Glutamatergic neuron (in vitro differentiated cells): ENCODE measurements at regions not wholly inside any gene's neighbourhood (a gene's known extent, or its start where the extent isn't known, plus 50 kb on each side); places are given as distances from the start of the nearest gene placed in this dataset.

Experiments used
- DNase-seq: peaks from one replicate; pipeline ENCODE4 v3.0.0; 2022
- H3K27ac Mint-ChIP-seq: one replicate; pipeline ENCODE4 v1.8.0; 2020; ENCODE audit warnings: mild to moderate bottlenecking, mixed read lengths, inconsistent platforms; ENCODE audit not compliant: unreplicated experiment
- H3K27me3 Mint-ChIP-seq: one replicate; pipeline ENCODE4 v1.8.0; 2020; ENCODE audit warnings: mild to moderate bottlenecking, moderate library complexity, mixed read lengths, inconsistent platforms; ENCODE audit not compliant: unreplicated experiment
- H3K36me3 Mint-ChIP-seq: one replicate; pipeline ENCODE4 v1.8.0; 2020; ENCODE audit warnings: mild to moderate bottlenecking, mixed read lengths, inconsistent platforms; ENCODE audit not compliant: unreplicated experiment
- H3K4me1 Mint-ChIP-seq: one replicate; pipeline ENCODE4 v1.8.0; 2020; ENCODE audit warnings: mild to moderate bottlenecking, low read depth, mixed read lengths, inconsistent platforms; ENCODE audit not compliant: unreplicated experiment
- H3K4me3 Mint-ChIP-seq: one replicate; pipeline ENCODE4 v1.8.0; 2020; ENCODE audit warnings: mild to moderate bottlenecking, mixed read lengths, inconsistent platforms; ENCODE audit not compliant: unreplicated experiment
- H3K9me3 Mint-ChIP-seq: one replicate; pipeline ENCODE4 v1.8.0; 2020; ENCODE audit warnings: mild to moderate bottlenecking, moderate library complexity, mixed read lengths, inconsistent platforms; ENCODE audit not compliant: unreplicated experiment
- CTCF ChIP-seq: fragments of 200-600 bp; sonication (generic); IDR thresholded peaks from one replicate; pipeline ENCODE4 v1.5.0; 2021; ENCODE audit not compliant: partially characterized antibody, unreplicated experiment

GRCh38 chr11:114847306-114847975 is 169.1 kb downstream of the NXPE2 start:
- H3K4me1 Mint-ChIP-seq = peaks cover 41% of the 10 kb centered on the region
- H3K27me3 Mint-ChIP-seq = peaks cover 7% of the 10 kb centered on the region
- H3K27ac Mint-ChIP-seq = peak overlapping the region; percentile 96
- no peaks in the 10 kb centered on the region for H3K36me3 Mint-ChIP-seq
- DNase-seq = no peak
- peaks cover 13% of the 10 kb centered on the region for H3K9me3 Mint-ChIP-seq
- no peak for TF ChIP-seq CTCF
- H3K4me3 Mint-ChIP-seq = peak overlapping the region; percentile 73

GRCh38 chr11:114848027-114848426 is 169.7 kb downstream of the NXPE2 start:
- no peak for TF ChIP-seq CTCF
- Mint-ChIP-seq H3K4me3 (peak overlapping the region; percentile 9), H3K4me1 (peaks cover 41% of the 10 kb centered on the region), H3K27me3 (peaks cover 7% of the 10 kb centered on the region), H3K27ac (peak overlapping the region; percentile 60), H3K9me3 (peaks cover 13% of the 10 kb centered on the region), H3K36me3 (no peaks in the 10 kb centered on the region)
- no peak for DNase-seq

GRCh38 chr11:114857281-114857680 is 179.0 kb downstream of the NXPE2 start:
- H3K9me3 Mint-ChIP-seq = no peaks in the 10 kb centered on the region
- H3K4me1 Mint-ChIP-seq = peaks cover 6% of the 10 kb centered on the region
- H3K36me3 Mint-ChIP-seq = no peaks in the 10 kb centered on the region
- H3K4me3 Mint-ChIP-seq = no peak overlapping the region
- no peak overlapping the region for H3K27ac Mint-ChIP-seq
- no peak for DNase-seq
- no peaks in the 10 kb centered on the region for H3K27me3 Mint-ChIP-seq
- TF ChIP-seq CTCF = no peak

- H3K27me3 Mint-ChIP-seq = no peaks in the 10 kb centered on the region
- H3K4me3 Mint-ChIP-seq = no peak overlapping the region
- no peak for TF ChIP-seq CTCF
- H3K4me1 Mint-ChIP-seq = peaks cover 4% of the 10 kb centered on the region
- no peak overlapping the region for H3K27ac Mint-ChIP-seq
- no peak for DNase-seq
- H3K9me3 Mint-ChIP-seq = peaks cover 4% of the 10 kb centered on the region
- peaks cover 4% of the 10 kb centered on the region for H3K36me3 Mint-ChIP-seq
Observed at GRCh38 chr11:114864896-114865295, 186.6 kb downstream of the NXPE2 start.

- H3K9me3 Mint-ChIP-seq = peaks cover 2% of the 10 kb centered on the region
- no peaks in the 10 kb centered on the region for H3K36me3 Mint-ChIP-seq
- no peaks in the 10 kb centered on the region for H3K27me3 Mint-ChIP-seq
- no peak for TF ChIP-seq CTCF
- no peak overlapping the region for H3K4me3 Mint-ChIP-seq
- peaks cover 3% of the 10 kb centered on the region for H3K4me1 Mint-ChIP-seq
- H3K27ac Mint-ChIP-seq = no peak overlapping the region
- no peak for DNase-seq
Observed at GRCh38 chr11:114876234-114876633, 197.9 kb downstream of the NXPE2 start.
